Inferior parietal cortex (tissue), 1 donor: ENCODE measurements at regions not wholly inside any gene's neighbourhood (a gene's known extent, or its start where the extent isn't known, plus 50 kb on each side); places are given as distances from the start of the nearest gene placed in this dataset.

ENCODE experiments used
- DNase-seq: peaks from one replicate; pipeline ENCODE4 v3.0.0-alpha.2; 2016; ENCODE audit errors: extremely low spot score

DNA sequence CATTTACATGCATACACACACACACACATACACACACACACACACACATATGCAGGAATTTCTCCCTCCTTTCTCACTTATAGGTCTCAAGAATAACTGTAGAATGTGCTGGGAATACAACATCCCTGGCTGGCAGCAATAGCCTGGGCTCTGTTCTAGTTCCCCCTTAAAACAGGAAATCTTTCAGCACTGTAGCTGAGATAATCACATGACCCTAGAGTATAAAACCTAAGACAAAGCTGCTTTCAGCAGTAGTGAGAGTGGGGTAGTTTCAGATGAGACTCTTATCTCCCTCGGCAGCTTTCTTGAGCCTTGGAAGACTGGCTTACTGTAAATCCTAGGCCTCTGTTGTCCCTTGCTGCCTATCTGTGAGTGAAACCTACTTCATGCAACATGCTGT, 137.4 kb upstream of the AKR1E2 start:
- no peak for DNase-seq

DNA sequence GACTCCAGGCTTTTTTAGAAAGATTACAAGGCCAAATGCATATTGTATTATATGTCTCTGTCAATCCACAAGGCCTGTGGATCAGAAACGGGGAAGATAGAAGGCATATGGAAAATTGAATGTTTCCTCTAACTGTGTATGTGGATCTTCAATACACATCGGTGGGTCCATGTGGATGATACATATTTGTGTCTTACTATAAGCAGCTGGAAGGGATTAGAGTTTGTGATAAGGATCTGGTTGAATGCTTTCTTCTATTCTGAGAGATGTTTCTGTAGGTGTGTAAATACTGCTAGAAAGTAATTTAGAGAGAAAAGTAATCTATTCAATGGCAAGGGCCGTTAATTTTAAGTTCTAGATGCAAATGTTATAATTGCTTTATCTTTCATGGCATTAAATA, 137.8 kb upstream of the AKR1E2 start:
- no peak for DNase-seq

DNA sequence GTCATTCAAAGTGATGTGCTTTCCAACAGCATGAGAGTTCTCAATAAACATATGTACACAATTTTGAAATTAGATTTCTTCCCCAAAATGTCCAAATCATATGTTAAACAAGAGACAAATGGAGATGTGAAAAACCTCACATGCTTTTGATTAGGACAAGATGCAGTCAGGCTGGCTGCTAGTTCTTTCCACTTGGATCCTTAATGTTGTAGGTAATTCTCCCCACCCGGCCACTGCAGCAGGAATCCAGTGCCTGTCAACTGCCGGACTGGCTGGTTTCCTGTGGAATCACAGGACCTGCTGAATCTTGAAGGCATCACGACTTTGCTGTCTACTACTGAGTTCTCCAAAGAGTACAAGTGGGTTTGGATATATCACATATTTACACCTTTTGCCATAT, 138.6 kb upstream of the AKR1E2 start:
- DNase-seq: no peak

DNA sequence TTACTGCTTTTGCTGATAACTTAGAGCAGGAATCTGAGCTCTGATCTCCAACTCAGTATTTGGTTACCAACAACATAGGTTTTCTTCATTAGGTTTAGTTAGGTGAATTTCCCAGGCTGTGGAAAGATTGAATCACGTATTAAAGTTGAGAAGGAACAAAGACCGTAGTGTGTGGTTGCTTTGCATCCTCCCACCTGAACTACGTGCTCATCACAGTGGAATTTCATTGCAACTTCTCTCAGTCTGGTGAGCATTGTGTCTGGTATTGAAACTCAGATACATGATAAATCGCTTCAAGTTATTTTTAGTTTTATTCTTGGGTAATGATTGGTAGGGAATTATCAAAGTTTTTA, 139.4 kb upstream of the AKR1E2 start:
- DNase-seq: no peak

DNA sequence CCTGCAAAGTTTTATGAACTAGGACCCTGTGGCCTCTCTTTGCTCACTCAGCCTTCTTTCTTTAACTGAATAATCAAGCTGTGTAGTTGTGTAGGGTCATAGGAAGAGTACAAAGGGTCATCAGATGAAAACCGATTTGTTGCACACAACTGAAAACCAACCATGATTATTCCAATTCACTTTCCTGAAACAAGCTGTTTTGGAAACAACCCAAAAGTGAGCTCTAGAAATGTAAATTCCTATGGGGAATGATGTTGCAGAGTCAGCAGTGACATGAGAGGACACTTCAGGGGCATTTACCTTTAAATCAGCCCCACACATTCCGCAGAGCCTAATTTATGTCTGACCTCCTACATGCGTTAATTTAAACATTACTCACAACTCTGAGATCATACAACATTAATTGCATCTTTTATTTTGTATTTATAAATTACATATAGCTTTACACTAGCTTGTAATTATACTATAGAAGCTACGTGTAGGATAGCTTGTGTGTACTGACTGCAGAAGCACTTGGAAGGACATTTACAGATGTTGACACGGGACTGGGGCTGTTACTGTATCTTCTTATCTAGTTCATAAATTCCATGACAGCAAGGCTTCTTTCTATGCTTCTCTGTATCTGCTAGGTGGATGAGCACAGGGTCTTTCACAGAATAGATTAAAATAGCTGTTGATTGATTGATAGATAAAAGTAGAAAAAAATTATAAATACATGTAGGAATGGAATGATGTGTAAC, 139.9 kb upstream of the AKR1E2 start:
- no peak for DNase-seq

DNA sequence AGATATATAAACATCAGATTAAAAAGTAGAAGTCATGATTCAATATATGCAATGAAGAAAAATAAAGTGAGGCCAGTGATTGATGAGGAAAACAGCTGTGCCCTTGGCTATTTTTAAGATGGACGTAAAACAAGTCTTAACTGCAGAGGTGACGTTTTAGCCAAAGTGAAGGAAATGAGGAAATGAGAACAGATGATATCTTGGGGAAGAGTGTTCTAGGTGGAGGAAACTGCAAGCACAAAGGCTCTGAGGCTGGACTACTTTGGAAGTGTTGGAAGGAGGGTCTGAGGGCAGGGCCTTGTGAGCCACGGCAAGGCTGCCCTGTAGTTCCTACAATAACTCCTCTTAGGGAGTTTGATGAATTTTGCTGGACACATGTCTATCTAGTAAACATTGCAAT, 140.5 kb upstream of the AKR1E2 start:
- no peak for DNase-seq

DNA sequence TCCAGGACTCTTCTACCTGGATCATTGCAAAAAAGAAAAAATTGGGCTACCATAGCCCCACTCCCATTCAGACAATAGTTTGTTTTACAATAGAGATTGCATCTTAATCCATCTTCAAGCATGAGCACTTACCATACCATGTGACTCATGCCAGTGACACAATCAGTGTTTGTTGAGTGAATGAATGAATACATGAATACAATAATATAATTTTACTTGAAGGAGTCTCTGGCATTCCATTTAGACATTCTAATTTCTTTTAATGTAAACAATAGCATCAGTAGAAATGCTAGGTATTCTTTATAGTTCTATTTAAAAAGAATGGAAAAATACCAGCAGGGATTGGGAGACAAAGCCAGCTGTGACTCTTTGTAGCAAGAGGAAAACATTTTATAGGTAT, 141.6 kb upstream of the AKR1E2 start:
- no peak for DNase-seq

DNA sequence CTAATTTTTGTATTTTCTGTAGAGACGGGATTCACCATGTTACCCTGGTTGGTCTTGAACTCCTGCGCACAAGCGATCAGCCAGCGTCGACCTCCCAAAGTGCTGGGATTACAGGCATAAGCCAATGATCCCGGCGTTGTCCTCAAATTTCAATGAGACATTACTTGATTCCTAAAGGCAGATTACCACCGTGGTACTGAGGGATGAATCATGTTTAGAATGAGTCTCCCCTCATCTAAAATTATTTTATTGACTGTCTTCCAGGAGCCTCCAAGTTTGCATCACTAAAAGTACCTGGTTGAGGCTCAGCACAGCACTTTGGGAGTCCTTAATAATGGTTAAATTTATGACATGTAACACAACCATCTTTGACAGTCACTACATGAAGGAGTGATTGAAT, 142.2 kb upstream of the AKR1E2 start:
- no peak for DNase-seq

DNA sequence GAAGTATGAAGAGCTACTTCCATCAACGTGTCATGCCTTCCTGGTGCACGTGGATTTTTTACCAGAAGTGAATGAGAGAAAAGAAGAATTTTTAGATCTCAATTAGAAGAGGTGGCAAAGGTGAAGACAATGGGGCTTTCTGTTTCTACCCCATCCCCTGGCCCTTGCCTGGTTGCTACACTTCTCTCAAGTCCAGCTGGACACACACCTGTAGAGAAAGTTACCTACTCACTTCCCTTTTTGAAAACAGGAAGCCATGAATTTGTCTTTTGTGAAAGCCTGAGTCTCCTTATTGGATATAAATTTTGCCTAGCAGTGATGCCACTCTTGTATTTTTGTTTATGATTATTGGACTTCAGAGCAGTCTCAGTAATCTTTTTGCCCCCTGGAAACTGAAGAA, 142.9 kb upstream of the AKR1E2 start:
- no peak for DNase-seq

DNA sequence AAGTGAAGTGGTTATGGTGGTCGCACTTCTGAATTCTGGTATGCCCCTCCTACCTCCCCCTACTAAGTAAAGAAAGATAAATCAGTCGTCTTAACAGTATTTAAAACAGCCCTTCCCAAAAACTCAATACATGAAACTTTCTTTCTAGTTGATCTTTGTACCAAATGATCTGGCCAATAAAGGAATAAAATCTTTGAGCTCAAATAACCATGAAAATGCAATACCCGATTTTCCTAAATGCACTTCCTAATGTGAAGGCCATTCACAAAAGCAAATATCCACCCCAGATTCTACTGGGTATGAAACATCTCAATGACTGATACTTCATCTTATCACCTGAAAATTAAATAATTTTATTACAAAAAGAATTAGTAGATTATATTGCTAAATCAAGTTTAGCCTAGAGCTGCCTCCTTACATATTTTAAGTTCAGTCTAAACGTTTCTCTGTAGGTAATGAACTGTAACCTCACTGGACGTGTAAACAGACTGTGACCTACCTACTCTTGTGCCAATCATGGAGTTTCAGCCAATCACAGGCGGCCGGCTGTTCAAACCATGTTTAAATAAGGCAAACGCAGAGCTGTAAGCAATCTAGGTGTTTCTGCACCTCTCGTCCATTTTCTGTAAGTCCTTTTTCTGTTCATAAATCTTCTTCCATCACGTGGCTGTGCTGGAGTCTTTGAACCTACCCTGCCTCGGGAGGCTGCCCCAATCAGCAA, 146.9 kb upstream of the AKR1E2 start:
- DNase-seq: no peak

DNA sequence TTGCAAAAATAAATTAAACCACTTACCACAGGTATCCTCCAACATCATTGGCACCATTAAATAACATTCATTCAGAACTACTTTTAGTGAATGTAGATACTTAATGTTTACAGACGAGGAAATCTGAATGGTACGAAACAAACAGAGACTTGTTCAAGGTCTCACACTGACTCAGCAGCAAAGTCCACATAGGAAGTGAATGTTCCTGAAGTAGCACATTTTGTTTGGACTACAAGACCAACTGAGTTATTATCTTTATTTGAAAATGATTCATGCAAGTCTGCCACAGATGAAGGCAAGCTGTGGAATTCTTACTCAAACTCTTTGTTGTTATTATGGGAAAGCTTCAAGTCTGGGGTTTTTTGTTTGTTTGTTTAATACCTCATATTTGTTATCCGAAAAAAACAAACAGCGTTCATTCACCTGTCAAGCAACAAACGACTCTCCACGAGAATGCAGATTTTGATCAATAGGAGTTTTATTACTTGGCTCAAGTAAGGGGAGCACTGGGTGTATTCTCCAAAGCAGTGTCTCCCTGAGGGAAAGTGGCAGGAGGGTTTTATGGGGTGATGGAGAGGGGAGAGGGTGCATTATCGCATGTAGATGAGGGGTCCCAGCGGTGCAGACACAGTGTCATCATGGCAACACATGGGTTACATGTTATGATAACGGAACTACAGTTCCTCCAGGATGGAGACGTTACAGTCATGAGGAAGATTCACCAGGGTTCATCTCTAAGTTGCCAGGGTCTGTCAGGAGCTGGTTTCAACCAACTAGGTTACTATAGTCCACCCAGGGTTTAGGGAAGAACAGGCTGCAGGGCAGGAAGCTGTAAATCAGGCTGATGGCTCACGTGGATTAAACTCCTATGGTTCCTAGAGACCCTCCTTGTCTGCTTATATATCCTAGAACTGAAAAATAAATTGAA, 147.7 kb upstream of the AKR1E2 start:
- no peak for DNase-seq

DNA sequence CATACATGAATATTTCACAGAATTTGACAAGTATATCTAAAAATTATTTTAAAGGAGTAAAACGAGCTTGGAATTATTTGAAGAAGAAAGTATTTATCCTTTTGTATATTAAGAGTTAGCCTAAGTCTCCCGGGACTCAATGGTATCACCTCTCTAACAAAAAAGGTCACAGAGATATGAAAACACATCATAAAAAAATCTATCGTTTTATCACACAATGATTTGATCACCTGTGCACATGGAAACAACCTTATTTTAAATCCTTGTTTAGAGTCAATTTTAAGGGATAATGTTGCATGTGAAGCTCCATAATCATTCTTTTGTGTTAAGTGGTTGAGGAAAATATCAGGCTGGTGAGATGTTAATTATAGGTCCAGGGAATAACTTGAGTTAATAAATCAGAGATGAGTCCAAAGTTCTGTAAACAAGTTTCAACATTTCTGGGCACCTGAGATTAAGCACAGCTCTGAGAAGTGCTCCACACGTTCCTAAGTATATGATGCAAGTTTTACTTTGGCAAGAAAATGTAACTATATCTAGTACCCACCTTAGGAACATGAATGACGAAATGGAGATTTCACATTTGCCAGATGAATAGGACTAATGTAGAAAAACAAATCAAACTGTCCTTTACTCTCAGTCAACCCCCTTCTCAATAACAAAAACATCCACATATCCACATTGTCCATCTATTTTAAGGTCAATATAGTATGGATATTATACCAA, 148.5 kb upstream of the AKR1E2 start:
- no peak for DNase-seq

DNA sequence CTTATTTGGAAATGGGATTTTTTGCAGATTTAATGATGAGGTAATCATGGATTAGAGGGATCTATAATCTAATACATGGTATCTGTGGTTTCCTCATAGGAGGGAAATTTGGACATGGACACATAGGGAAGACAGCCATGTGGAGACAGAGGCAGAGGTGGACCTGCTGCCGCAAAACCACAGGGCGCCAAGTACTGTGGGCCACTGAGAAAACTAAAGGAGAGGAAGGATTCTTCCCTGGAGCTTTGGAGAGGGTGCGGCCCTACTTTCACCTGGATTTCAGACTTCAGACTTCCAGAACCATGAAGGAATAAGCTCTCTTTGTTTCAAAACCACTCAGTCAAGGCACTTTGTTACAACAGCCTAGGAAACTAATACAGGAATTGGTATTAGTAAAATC, 149.4 kb upstream of the AKR1E2 start:
- DNase-seq: no peak

DNA sequence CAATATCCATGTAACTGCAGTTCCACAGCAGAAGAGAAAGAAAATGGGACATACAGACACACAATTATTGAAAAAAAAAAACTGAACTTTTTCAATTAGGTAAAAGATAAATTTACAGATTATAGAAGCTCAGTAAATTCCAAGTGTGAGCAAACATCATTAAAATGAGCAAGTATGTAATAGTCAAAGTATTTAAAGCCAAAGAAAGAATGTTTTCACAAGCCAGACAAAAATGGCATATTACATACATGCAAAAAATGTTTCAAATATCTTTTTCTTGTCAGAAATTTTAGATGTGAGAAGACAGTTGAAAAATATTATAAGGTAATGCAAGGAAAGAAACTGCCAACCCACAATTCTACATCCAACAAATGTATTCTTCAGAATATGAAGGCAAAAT, 150.2 kb upstream of the AKR1E2 start:
- DNase-seq: no peak

DNA sequence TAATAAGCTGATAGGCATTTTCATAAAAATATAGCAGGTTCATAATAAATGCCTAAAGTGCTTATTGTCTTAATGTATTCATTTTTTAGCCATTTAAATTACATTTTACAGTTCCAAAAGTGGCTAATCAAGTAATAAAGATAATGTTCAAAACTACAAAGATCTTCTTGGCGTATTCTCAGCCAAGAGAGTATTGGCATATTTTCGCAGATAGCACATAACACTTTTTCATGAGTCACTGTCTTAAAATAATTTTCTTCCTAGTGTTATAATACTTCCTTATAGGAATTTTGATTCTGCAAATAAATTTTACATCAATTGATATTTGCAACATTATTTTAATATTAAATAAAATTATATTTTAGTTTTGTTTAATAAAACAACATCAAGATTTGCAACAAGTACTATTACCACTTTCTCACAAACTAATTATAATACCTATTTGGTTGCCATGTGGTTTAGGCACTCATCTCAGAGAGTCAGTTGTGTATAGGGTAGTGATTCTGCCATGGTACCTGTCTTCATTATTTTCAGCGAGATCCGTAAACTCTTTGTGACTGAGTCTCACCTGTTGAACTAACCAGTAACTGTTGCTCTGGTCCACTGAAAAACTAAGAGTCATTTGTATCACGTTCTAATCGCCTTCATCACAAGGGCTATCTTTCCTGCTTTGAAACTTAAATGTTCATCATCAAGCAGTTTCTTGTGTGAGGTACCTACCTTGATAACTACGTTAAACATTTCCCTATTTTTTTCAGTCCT, 152.5 kb upstream of the AKR1E2 start:
- DNase-seq: no peak

DNA sequence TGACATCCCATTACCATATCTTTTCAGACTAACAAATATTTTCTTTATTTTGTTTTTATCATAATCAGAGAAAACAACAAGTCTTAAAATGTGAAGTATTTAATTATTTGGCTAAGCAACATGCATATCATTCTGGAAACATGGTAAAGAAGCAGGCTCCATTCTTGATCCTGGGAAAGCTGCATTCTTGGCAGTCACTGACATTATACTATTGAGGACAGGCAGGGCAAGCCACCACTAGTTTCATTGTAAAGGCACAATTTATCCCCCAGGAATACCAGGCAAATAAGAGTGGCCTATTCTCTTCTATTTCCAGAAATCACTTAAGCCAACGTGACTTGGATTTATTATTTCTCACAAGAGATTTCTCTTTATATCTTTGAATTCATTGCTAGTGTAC, 153.8 kb upstream of the AKR1E2 start:
- DNase-seq: no peak

DNA sequence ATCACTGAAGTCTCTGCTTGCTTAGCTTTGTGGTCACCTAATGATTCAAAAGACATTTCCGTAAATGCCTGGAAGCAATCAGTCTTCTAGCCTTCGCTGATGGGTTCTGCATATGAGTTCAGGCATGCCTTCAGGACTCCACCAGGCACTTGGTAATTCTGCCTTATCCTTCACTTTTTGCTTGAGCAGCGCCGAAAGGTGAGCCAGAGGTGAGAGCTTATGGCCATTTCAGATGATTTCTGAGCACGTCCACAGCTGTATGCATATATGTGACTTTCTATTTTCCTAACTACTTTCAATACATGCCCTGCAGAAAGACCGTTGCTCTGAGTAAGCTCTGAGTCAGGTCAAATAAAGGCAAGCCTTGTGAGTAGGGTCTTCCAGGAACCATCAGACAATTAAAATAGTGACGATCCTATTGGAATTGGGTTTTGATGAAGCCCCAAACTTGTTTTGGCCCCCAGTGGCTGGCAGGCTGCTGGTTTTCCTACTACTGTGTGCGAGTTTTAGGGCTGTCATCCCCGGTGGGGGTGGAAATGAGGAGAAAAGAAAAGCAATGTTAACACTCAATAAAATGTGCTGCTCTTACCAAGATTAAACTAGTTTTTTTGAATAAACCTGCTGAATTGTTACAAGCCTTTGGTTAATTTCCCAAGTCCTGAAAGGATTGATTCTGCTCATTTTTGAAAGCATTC, 154.4 kb upstream of the AKR1E2 start:
- no peak for DNase-seq

DNA sequence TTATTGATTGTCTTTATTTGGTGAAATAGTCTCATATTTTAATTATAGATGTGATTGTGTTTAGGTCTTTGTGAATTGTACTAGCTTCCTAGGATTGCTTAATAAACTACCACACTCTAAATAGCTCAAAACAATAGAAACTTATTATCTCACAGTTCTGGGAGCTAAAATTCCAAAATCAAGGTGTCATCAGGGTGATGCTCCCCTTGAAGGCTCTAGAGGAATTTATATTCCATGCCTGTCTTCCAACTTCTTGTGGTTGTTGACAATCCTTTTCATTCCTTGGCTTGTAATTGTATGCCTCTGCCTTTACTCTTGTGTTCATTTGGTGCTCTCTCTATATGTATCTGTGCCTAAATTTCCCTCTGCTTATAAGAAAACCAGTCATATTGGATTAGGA, 155.3 kb upstream of the AKR1E2 start:
- no peak for DNase-seq

DNA sequence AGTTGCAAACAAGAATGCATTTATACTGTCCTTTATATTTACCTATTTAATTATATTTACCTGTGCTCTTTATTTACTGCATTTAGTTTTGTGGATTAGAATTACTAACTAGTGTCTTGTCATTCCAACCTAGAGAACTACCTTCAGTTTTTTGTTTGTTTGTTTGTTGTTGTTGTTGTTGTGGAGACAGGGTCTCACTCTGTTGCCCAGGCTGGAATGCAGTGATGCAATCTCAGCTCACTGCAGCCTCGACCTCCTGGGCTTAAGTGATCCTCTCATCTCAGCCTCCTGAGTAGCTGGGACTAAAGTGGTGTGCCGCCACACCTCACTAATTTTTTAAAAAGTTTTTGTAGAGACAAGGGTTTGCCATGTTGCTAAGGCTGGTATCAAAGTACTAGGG, 156.4 kb upstream of the AKR1E2 start:
- no peak for DNase-seq

DNA sequence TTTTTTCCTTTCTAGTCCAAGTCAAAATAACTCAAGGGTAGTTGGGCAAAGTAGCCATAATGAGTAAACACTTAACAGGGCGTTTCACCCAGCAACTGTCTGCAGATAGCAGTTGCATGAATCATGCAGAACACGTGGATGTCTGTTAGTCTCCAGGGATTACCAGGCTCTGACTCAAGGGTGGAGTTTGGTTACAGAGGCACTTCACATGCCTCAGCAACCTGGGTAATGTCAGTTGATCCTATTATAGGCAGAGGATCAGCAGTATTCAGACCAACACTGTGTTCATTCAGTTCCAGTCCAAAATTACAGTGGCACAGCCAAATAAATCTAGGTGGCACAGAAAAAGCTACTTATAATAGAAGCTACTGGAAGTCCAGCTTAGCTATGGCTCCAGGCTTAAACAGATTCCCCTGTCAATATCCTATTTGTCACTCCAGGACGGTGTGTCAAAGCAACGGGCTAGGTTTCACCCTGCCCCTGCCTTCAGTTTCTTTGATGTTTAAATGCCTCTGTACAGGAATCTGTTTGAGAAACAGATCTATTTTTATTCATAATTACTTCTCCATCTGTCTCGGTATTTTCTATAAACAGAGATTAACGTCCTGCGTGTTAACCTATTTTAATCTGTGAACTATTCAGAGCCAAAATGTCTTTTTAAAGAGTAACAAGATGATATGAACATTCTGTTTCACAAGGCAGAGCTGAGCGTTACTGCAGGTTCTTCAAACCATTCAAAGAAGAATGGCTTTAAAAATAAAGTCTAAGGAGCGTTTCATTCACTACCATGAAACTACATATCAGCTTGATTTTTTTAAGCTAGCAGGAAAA, 162.6 kb upstream of the AKR1E2 start:
- DNase-seq: peak; percentile 60
